Psoas muscle (tissue), 7 donors: ENCODE measurements at regions not wholly inside any gene's neighbourhood (a gene's known extent, or its start where the extent isn't known, plus 50 kb on each side); places are given as distances from the start of the nearest gene placed in this dataset.

Experiments used
- ATAC-seq, 4 donors: fragments of 200-7000 bp; cut with Tn5 transposase; one replicate each; pipeline ENCODE4 v1.9.1; 2020; ENCODE audit warnings: moderate library complexity in 3 of 4, mild to moderate bottlenecking in 2 of 4
- DNase-seq, 2 donors: peaks; one replicate each; pipeline ENCODE4 v3.0.0-alpha.2; 2020
- H3K27ac ChIP-seq: fragments of 200-600 bp; one replicate; pipeline ENCODE4 v1.8.0; 2022
- H3K27me3 ChIP-seq, 3 donors: fragments of 200-600 bp in 1 of 3; one replicate each; pipeline versions ENCODE4 v1.6.1 to v1.8.0; 2013 to 2022; ENCODE audit warnings: low read length in 2 of 3, mild to moderate bottlenecking in 2 of 3, moderate library complexity in 1 of 3; ENCODE audit not compliant: insufficient read depth in 3 of 3
- H3K36me3 ChIP-seq, 2 donors: fragments of 200-600 bp in 1 of 2; one replicate each; pipeline versions ENCODE4 v1.6.1 to v1.8.0; 2013 to 2022; ENCODE audit warnings: low read depth in 1 of 2, mild to moderate bottlenecking in 1 of 2, moderate library complexity in 1 of 2; ENCODE audit not compliant: insufficient read depth in 1 of 2
- H3K4me1 ChIP-seq: fragments of 200-600 bp; one replicate; pipeline ENCODE4 v1.8.0; 2022
- H3K4me3 ChIP-seq: fragments of 200-600 bp; one replicate; pipeline ENCODE4 v1.8.0; 2022; ENCODE audit warnings: mild to moderate bottlenecking
- H3K9me3 ChIP-seq: fragments of 200-600 bp; one replicate; pipeline ENCODE4 v1.8.0; 2022
- CTCF ChIP-seq: fragments of 200-600 bp; IDR thresholded peaks from one replicate; pipeline ENCODE4 v1.8.0; 2022; ENCODE audit warnings: antibody characterized with exemption
- WGBS, 3 donors: extraction: QIAGEN DNeasy Blood & Tissue Kit; methylation state at CpG; one replicate each; pipeline versions ENCODE4 v1.1.6 to v1.1.7; 2013; 5-methylcytosine and 5-hydroxymethylcytosine counted together
- intact Hi-C, 2 donors: fragments of 100-400 bp; cut with DNase I; formaldehyde crosslinking; loops; one replicate each; pipeline versions ENCODE4 v1.11.0 to v1.14.2; 2022
- donor health status: healthy with polysubstance abuse.
- donor health status: DM: no; HTN: no; CAD: no; lungs with moderate emphysema.
- donor health status: Bipolar disorder and iron deficiency.
- donor health status: healthy.
- donor health status: DM: yes; HTN: yes; CAD: no.
- donor health status: DM: no; HTN: no; CAD: no.
- donor health status: DM: yes; HTN: yes; CAD: no.

- WGBS, 3 donors, result 92 to 95% (median 92%) methylated on average over 8 of the region's 8 CpGs
Observed at GRCh38 chr6:125668071-125668470, 81.4 kb upstream of the HEY2 start.

GRCh38 chr6:125670568-125670967 lies 78.9 kb upstream of the HEY2 start:
- ATAC-seq (peak; percentile 92 to 94 (median 92)), DNase-seq (peak in 1 of 2 donors; percentile 19)
- H3K4me3 ChIP-seq, result no peak overlapping the region
- intact Hi-C loops, result loop anchor here in 1 of 2 donors (1.0 to 10.0 kb wide), 3 partner anchors 72 to 356 kb away; no protein-coding TSS in a partner anchor
- no peaks in the 10 kb centered on the region for H3K27me3 ChIP-seq
- H3K4me1 ChIP-seq, result peaks cover 13% of the 10 kb centered on the region
- H3K27ac ChIP-seq, result peak overlapping the region; percentile 79
- WGBS, 3 donors, result 7 to 13% (median 10%) methylated on average over 5 of the region's 5 CpGs
- no peaks in the 10 kb centered on the region for H3K9me3 ChIP-seq
- TF ChIP-seq CTCF, result no peak
- no peaks in the 10 kb centered on the region for H3K36me3 ChIP-seq

More at GRCh38 chr6:125668071-125668470, 81.4 kb upstream of the HEY2 start:
- intact Hi-C loops, result no loop called here
- Histone ChIP-seq H3K36me3 (no peaks in the 10 kb centered on the region), H3K27me3 (no peaks in the 10 kb centered on the region), H3K9me3 (no peaks in the 10 kb centered on the region), H3K27ac (no peak overlapping the region), H3K4me1 (peaks cover 13% of the 10 kb centered on the region), H3K4me3 (no peak overlapping the region)
- TF ChIP-seq CTCF, result no peak
- no peak for ATAC-seq
- DNase-seq, result no peak

- peak overlapping the region; percentile 79 for H3K27ac ChIP-seq
Observed at GRCh38 chr6:125671323-125671722, 78.1 kb upstream of the HEY2 start.

GRCh38 chr6:125674230-125674629 lies 75.2 kb upstream of the HEY2 start:
- H3K36me3 ChIP-seq, result no peaks in the 10 kb centered on the region
- no peaks in the 10 kb centered on the region for H3K9me3 ChIP-seq
- no peak for DNase-seq
- 91 to 94% (median 92%) methylated on average over 5 of the region's 5 CpGs for WGBS, 3 donors
- ATAC-seq, result no peak
- H3K27me3 ChIP-seq, result no peaks in the 10 kb centered on the region
- peaks cover 13% of the 10 kb centered on the region for H3K4me1 ChIP-seq
- intact Hi-C loops, result loop anchor here in 1 of 2 donors (10.0 kb wide), 1 partner anchor 359 kb away; no protein-coding TSS in a partner anchor
- TF ChIP-seq CTCF, result no peak
- no peak overlapping the region for H3K27ac ChIP-seq
- no peak overlapping the region for H3K4me3 ChIP-seq

More at GRCh38 chr6:125671323-125671722, 78.1 kb upstream of the HEY2 start:
- intact Hi-C loops, result loop anchor here in 1 of 2 donors (2.0 to 10.0 kb wide), 2 partner anchors 75 to 357 kb away; no protein-coding TSS in a partner anchor
- no peak for ATAC-seq
- H3K36me3 ChIP-seq, result no peaks in the 10 kb centered on the region
- no peak overlapping the region for H3K4me3 ChIP-seq
- H3K9me3 ChIP-seq, result no peaks in the 10 kb centered on the region
- TF ChIP-seq CTCF, result no peak
- peaks cover 13% of the 10 kb centered on the region for H3K4me1 ChIP-seq
- 24 to 30% (median 27%) methylated on average over 1 of the region's 1 CpG for WGBS, 3 donors
- no peaks in the 10 kb centered on the region for H3K27me3 ChIP-seq
- DNase-seq, result no peak

GRCh38 chr6:125678601-125679000 lies 70.8 kb upstream of the HEY2 start:
- H3K27me3 ChIP-seq, result no peaks in the 10 kb centered on the region
- H3K4me1 ChIP-seq, result no peaks in the 10 kb centered on the region
- no peak overlapping the region for H3K27ac ChIP-seq
- TF ChIP-seq CTCF, result no peak
- ATAC-seq, result no peak
- intact Hi-C loops, result loop anchor here in 1 of 2 donors (10.0 kb wide), 1 partner anchor 364 kb away; no protein-coding TSS in a partner anchor
- 31 to 42% (median 33%) methylated on average over 4 of the region's 4 CpGs for WGBS, 3 donors
- no peaks in the 10 kb centered on the region for H3K36me3 ChIP-seq
- H3K4me3 ChIP-seq, result no peak overlapping the region
- no peaks in the 10 kb centered on the region for H3K9me3 ChIP-seq
- no peak for DNase-seq
